H54 (cell line): ENCODE measurements at regions not wholly inside any gene's neighbourhood (a gene's known extent, or its start where the extent isn't known, plus 50 kb on each side); places are given as distances from the start of the nearest gene placed in this dataset.
"Not testable (repeated sequence)": the region's sequence is repeated elsewhere in the genome, so short reads cannot be mapped to it uniquely, and the experiment has no call there.

Source experiments
- DNase-seq: peaks from one replicate; pipeline ENCODE4 v3.0.0; 2011; ENCODE audit warnings: low spot score, mixed read lengths; ENCODE audit not compliant: insufficient read length
- FAIRE-seq: peaks from 3 replicates; lab custom pipeline; 2011; peaks lifted over from hg19 to GRCh38; lab: Jason Lieb, UNC
- POLR2A ChIP-seq: IDR thresholded peaks from 2 replicates; pipeline ENCODE4 v1.6.1; 2011; ENCODE audit warnings: low read depth, mild to moderate bottlenecking, low read length

- no peak for TF ChIP-seq POLR2A
- no peak for DNase-seq
- FAIRE-seq, result no peak
Observed at GRCh38 chr5:152181461-152181860, 223.6 kb downstream of the NMUR2 start.

- FAIRE-seq, result no peak
- no peak for DNase-seq
- no peak for TF ChIP-seq POLR2A
Observed at GRCh38 chr5:152178350-152178699, 226.8 kb downstream of the NMUR2 start.

- DNase-seq (no peak), FAIRE-seq (no peak)
- TF ChIP-seq POLR2A, result no peak
Observed at GRCh38 chr5:152177626-152178349, 227.3 kb downstream of the NMUR2 start.

GRCh38 chr5:152171888-152172287 lies 233.2 kb downstream of the NMUR2 start:
- no peak for DNase-seq
- TF ChIP-seq POLR2A, result no peak
- FAIRE-seq, result no peak

- no peak for FAIRE-seq
- no peak for TF ChIP-seq POLR2A
- no peak for DNase-seq
Observed at GRCh38 chr5:152170350-152170749, 234.7 kb downstream of the NMUR2 start.

- FAIRE-seq, result no peak
- no peak for DNase-seq
- no peak for TF ChIP-seq POLR2A
Observed at GRCh38 chr5:152164860-152165259, 240.2 kb upstream of the GLRA1 start.

- not testable (repeated sequence) for FAIRE-seq, DNase-seq
Observed at GRCh38 chr5:152159894-152160293, 235.2 kb upstream of the GLRA1 start.

GRCh38 chr5:152154452-152154851 lies 229.8 kb upstream of the GLRA1 start:
- not testable (repeated sequence) for FAIRE-seq

GRCh38 chr5:152151940-152152339 lies 227.3 kb upstream of the GLRA1 start:
- no peak for TF ChIP-seq POLR2A
- no peak for DNase-seq
- no peak for FAIRE-seq

More at GRCh38 chr5:152154452-152154851, 229.8 kb upstream of the GLRA1 start:
- not testable (repeated sequence) for DNase-seq

GRCh38 chr5:152151113-152151512 lies 226.5 kb upstream of the GLRA1 start:
- FAIRE-seq (no peak), DNase-seq (no peak)
- no peak for TF ChIP-seq POLR2A

GRCh38 chr5:152147286-152147685 lies 222.6 kb upstream of the GLRA1 start:
- TF ChIP-seq POLR2A, result no peak
- FAIRE-seq (no peak), DNase-seq (no peak)

GRCh38 chr5:152146566-152146965 lies 221.9 kb upstream of the GLRA1 start:
- no peak for TF ChIP-seq POLR2A
- no peak for DNase-seq
- no peak for FAIRE-seq

GRCh38 chr5:152144556-152144955 lies 219.9 kb upstream of the GLRA1 start:
- DNase-seq (no peak), FAIRE-seq (no peak)
- no peak for TF ChIP-seq POLR2A

GRCh38 chr5:152144030-152144429 lies 219.4 kb upstream of the GLRA1 start:
- FAIRE-seq (no peak), DNase-seq (no peak)
- TF ChIP-seq POLR2A, result no peak

GRCh38 chr5:152142840-152143469 lies 218.3 kb upstream of the GLRA1 start:
- FAIRE-seq (no peak), DNase-seq (peak; percentile 35)
- no peak for TF ChIP-seq POLR2A
